Activated T-helper 2 cell treated with anti-CD3 and anti-CD28 coated beads, Interferon-gamma antibody, Interleukin-2, Interleukin-4, amounts not matched to agents 10 μg/mL and 5 μg/mL and 100 μg/mL, durations not matched to agents 14 hours and 24 hours and 36 hours (primary cell): ENCODE measurements at regions not wholly inside any gene's neighbourhood (a gene's known extent, or its start where the extent isn't known, plus 50 kb on each side); places are given as distances from the start of the nearest gene placed in this dataset.
"Not testable (repeated sequence)": the region's sequence is repeated elsewhere in the genome, so short reads cannot be mapped to it uniquely, and the experiment has no call there.

Source experiments
- DNase-seq: peaks from one replicate; pipeline ENCODE4 v3.0.0; 2021; ENCODE audit warnings: low spot score
- H3K27ac Mint-ChIP-seq: one replicate; pipeline ENCODE4 v1.8.0; 2021; ENCODE audit warnings: mixed read lengths
- H3K27me3 Mint-ChIP-seq: one replicate; pipeline ENCODE4 v1.8.0; 2021; ENCODE audit warnings: low read depth, mixed read lengths
- H3K36me3 Mint-ChIP-seq: one replicate; pipeline ENCODE4 v1.8.0; 2021; ENCODE audit warnings: low read depth, mixed read lengths
- H3K4me1 Mint-ChIP-seq: one replicate; pipeline ENCODE4 v1.8.0; 2021; ENCODE audit warnings: low read depth, mixed read lengths
- H3K4me3 Mint-ChIP-seq: one replicate; pipeline ENCODE4 v1.8.0; 2021; ENCODE audit warnings: low read depth, mild to moderate bottlenecking, moderate library complexity, mixed read lengths
- H3K9me3 Mint-ChIP-seq: one replicate; pipeline ENCODE4 v1.8.0; 2021; ENCODE audit warnings: mixed read lengths
- intact Hi-C: fragments of 100-400 bp; cut with micrococcal nuclease; formaldehyde crosslinking; loops from one replicate; pipeline ENCODE4 v1.15.1; 2023

- Mint-ChIP-seq H3K9me3 (no peaks in the 10 kb centered on the region), H3K4me3 (no peak overlapping the region), H3K36me3 (no peaks in the 10 kb centered on the region), H3K27ac (no peak overlapping the region), H3K27me3 (no peaks in the 10 kb centered on the region), H3K4me1 (no peaks in the 10 kb centered on the region)
- DNase-seq, result no peak
- intact Hi-C loops, result no loop called here
These were observed 952.9 kb downstream of the DNAJB9 start for GRCh38 chr7:109522585-109522984.

DNA sequence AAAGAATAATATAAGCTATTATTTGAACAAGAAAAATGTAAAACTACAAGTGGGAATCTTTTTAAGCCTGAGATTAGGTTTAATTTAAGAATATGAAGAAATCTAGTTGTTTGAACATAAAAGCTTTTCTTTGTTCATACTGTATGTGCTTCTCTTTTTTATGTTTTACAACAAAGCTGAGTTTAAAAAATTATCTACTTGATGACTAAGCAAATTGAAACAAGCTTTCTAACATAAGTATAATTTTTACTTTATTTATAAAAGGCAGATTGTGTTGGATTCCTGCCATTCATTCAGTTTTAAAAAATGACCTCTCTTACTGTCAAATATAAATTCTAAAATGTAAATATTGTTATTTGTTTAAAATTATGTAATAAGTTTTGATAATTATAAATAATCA is 958.2 kb downstream of the DNAJB9 start:
- Mint-ChIP-seq H3K9me3 (no peaks in the 10 kb centered on the region), H3K36me3 (no peaks in the 10 kb centered on the region), H3K27me3 (no peaks in the 10 kb centered on the region), H3K4me3 (no peak overlapping the region), H3K4me1 (no peaks in the 10 kb centered on the region), H3K27ac (no peak overlapping the region)
- intact Hi-C loops, result no loop called here
- no peak for DNase-seq

GRCh38 chr7:109529712-109530111 is 960.0 kb downstream of the DNAJB9 start:
- Mint-ChIP-seq H3K36me3 (no peaks in the 10 kb centered on the region), H3K4me3 (no peak overlapping the region), H3K9me3 (no peaks in the 10 kb centered on the region), H3K27me3 (no peaks in the 10 kb centered on the region), H3K4me1 (no peaks in the 10 kb centered on the region), H3K27ac (no peak overlapping the region)
- DNase-seq, result no peak
- intact Hi-C loops, result no loop called here

- no peaks in the 10 kb centered on the region for H3K4me1 Mint-ChIP-seq
- no peak for DNase-seq
- H3K9me3 Mint-ChIP-seq, result no peaks in the 10 kb centered on the region
- H3K4me3 Mint-ChIP-seq, result no peak overlapping the region
- no peak overlapping the region for H3K27ac Mint-ChIP-seq
- no peaks in the 10 kb centered on the region for H3K36me3 Mint-ChIP-seq
- intact Hi-C loops, result no loop called here
- H3K27me3 Mint-ChIP-seq, result no peaks in the 10 kb centered on the region
These were observed 962.8 kb downstream of the DNAJB9 start for GRCh38 chr7:109532262-109532992.

DNA sequence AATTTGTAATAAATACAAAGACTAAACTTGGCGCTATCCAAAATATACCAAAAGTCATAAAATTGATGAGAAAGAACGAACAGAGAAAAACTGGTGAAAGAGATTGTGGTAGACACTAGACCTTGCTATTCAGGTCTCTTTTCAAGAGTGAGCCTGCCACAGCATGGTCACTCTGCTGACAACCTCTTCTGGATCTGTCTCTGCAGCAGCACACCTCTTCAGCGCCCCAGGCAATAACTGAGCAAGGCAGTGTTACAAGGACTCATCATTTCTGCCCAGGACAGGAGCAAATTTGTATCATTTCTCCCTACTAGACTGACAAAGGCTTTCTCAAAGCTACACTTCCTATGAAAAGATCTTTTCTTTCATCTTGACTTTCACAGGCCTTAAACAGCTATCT is 976.0 kb downstream of the DNAJB9 start:
- Mint-ChIP-seq H3K4me1 (no peaks in the 10 kb centered on the region), H3K4me3 (no peak overlapping the region), H3K27me3 (no peaks in the 10 kb centered on the region), H3K36me3 (no peaks in the 10 kb centered on the region), H3K27ac (no peak overlapping the region), H3K9me3 (peaks cover 3% of the 10 kb centered on the region)
- intact Hi-C loops, result no loop called here
- DNase-seq, result no peak

GRCh38 chr7:109549471-109550193 is 980.0 kb downstream of the DNAJB9 start:
- Mint-ChIP-seq H3K4me3 (no peak overlapping the region), H3K4me1 (no peaks in the 10 kb centered on the region), H3K27ac (no peak overlapping the region), H3K27me3 (no peaks in the 10 kb centered on the region), H3K9me3 (peaks cover 27% of the 10 kb centered on the region), H3K36me3 (no peaks in the 10 kb centered on the region)
- intact Hi-C loops, result no loop called here
- no peak for DNase-seq

- Mint-ChIP-seq H3K4me1 (no peaks in the 10 kb centered on the region), H3K36me3 (no peaks in the 10 kb centered on the region), H3K9me3 (peaks cover 30% of the 10 kb centered on the region), H3K27me3 (no peaks in the 10 kb centered on the region), H3K27ac (no peak overlapping the region), H3K4me3 (no peak overlapping the region)
- no peak for DNase-seq
- intact Hi-C loops, result no loop called here
These were observed 982.3 kb downstream of the DNAJB9 start for GRCh38 chr7:109552017-109552416.

DNA sequence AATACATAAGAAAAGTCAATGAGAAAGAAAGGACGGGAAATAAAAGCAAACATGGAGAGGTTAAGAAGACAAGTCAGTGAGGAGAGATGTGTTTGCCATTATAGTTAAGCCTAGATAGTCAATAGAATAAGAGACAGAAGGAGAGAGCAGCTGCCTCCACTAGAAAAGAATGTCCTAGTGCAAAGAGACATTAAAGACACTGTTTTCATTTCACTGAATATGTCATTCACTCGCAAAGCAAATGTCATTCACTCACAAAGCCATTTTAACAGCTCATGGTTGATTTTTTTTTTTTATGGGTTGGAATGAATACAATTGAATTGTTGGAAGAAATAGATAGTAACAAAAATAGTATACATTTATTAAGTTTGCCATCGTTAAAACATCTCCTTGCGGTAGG is 1007.6 kb downstream of the DNAJB9 start:
- Mint-ChIP-seq H3K27me3 (no peaks in the 10 kb centered on the region), H3K9me3 (no peaks in the 10 kb centered on the region), H3K27ac (no peak overlapping the region), H3K4me3 (no peak overlapping the region), H3K4me1 (no peaks in the 10 kb centered on the region), H3K36me3 (no peaks in the 10 kb centered on the region)
- DNase-seq, result no peak
- intact Hi-C loops, result no loop called here

DNA sequence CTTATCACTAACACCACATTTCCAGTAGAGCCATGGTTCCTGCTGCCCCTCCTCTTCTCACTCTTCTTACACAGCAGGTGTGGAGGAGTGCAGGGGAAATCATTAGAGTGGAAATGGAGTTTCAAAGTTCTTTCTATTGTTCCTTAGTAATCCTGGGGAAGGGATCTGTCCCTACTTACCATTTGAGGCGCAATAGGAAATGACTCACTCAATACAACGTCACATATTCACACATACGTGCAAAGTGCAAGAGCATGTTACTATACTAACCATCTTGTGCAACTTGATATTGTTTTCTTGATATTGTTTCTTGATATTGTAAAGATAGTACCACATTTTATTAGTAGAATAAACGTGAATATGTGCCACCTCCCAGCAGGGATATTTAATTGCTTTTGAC is 1010.2 kb downstream of the DNAJB9 start:
- H3K4me3 Mint-ChIP-seq, result no peak overlapping the region

GRCh38 chr7:109582211-109582610 is 1012.5 kb downstream of the DNAJB9 start:
- Mint-ChIP-seq H3K27ac (no peak overlapping the region), H3K36me3 (no peaks in the 10 kb centered on the region), H3K27me3 (no peaks in the 10 kb centered on the region), H3K4me3 (no peak overlapping the region), H3K9me3 (peaks cover 24% of the 10 kb centered on the region), H3K4me1 (no peaks in the 10 kb centered on the region)
- no peak for DNase-seq
- intact Hi-C loops, result no loop called here

More for the DNA sequence above, 1010.2 kb downstream of the DNAJB9 start:
- Mint-ChIP-seq H3K27me3 (no peaks in the 10 kb centered on the region), H3K4me1 (no peaks in the 10 kb centered on the region), H3K36me3 (no peaks in the 10 kb centered on the region), H3K9me3 (peaks cover 8% of the 10 kb centered on the region), H3K27ac (no peak overlapping the region)
- intact Hi-C loops, result no loop called here
- DNase-seq, result no peak

- H3K27ac Mint-ChIP-seq, DNase-seq, intact Hi-C loops, H3K9me3 Mint-ChIP-seq, H3K4me3 Mint-ChIP-seq, H3K4me1 Mint-ChIP-seq, H3K27me3 Mint-ChIP-seq, H3K36me3 Mint-ChIP-seq: not testable (repeated sequence)
These were observed 1027.3 kb downstream of the DNAJB9 start for GRCh38 chr7:109596948-109597347.

DNA sequence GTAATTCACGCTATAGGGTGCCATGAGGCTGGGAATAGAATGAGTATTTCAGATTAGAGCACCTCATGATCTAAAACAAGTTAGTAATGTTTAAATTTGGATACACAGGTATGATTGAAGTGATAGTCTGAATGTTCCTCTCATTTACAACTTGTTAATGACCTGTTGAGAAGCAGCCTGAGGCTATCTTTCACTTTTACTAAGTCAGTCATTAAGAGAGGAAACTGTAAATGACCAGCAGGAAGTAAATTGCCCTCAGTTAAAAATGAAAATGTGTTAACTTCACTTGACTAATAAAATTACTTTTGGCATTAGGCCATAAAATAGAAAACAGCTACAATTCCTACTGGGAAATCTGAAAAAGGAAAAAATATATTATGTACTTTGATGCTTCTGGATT is 1042.0 kb downstream of the DNAJB9 start:
- H3K27me3 Mint-ChIP-seq, result no peaks in the 10 kb centered on the region
- no peak overlapping the region for H3K4me3 Mint-ChIP-seq
- H3K4me1 Mint-ChIP-seq, result no peaks in the 10 kb centered on the region
- no peak for DNase-seq
- no peak overlapping the region for H3K27ac Mint-ChIP-seq
- no peaks in the 10 kb centered on the region for H3K36me3 Mint-ChIP-seq
- intact Hi-C loops, result no loop called here
- peaks cover 3% of the 10 kb centered on the region for H3K9me3 Mint-ChIP-seq

DNA sequence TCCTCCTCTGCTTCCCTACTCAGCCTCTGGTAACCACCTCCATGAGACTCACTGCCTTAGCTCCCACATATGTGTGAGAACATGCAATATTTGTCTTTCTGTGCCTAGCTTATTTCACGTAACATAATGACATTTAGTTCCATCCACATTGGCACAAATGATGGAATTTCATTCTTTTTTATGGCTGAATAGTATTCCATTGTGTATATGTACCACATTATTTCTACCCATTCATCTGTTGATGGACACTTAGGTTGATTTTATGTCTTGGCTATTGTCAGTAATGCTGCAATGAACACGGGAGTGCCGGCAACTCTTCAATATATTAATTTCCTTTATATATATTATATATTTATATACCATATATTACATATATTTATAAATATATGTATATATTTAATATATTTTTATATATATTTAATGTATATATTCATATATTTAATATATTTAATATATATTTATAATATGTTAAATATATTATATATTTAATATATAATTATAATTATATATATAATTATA is 1046.9 kb downstream of the DNAJB9 start:
- Mint-ChIP-seq H3K27me3 (no peaks in the 10 kb centered on the region), H3K9me3 (peaks cover 3% of the 10 kb centered on the region), H3K4me3 (no peak overlapping the region), H3K4me1 (no peaks in the 10 kb centered on the region), H3K36me3 (no peaks in the 10 kb centered on the region), H3K27ac (no peak overlapping the region)
- intact Hi-C loops, result no loop called here
- no peak for DNase-seq
